Heart left ventricle (tissue), 13 donors: ENCODE measurements at regions not wholly inside any gene's neighbourhood (a gene's known extent, or its start where the extent isn't known, plus 50 kb on each side); places are given as distances from the start of the nearest gene placed in this dataset.

Experiments used
- CTCF ChIP-seq, 12 donors: fragments of 200-600 bp; sonication (generic) in 4 of 12; IDR thresholded peaks; one replicate each; pipeline versions ENCODE4 v1.5.0 to v1.8.0; 2018 to 2022; ENCODE audit warnings: antibody characterized with exemption in 12 of 12, mild to moderate bottlenecking in 5 of 12
- POLR2A ChIP-seq, 2 donors: fragments of 450-650 bp; IDR thresholded peaks; one replicate each; pipeline ENCODE4 v1.6.1; 2017; ENCODE audit warnings: antibody characterized with exemption in 2 of 2, mild to moderate bottlenecking in 2 of 2, moderate library complexity in 2 of 2
- donor health status: ischemic (EF 13 %, LVEDD 7.1; RV severe dilation, severe dysfunction).
- donor health status: DM: no; HTN: yes; CAD: no.
- donor health status: DM: no; HTN: no; CAD: no.
- donor health status: ischemic (EF 25% LVEDD 6.9; RV normal size, moderate dysfunction).
- donor health status: ischemic (EF 25% LVEDD 5.7; RV mildly dilated, moderate dysfunction).
- donor health status: ischemic (EF 35%, LVEDD 5.7; RV mildly dilated, moderate dysfunction).
- donor health status: nonischemic (EF 11% LVEDD 7.7; RV severe dilation, severe dysfunction).
- donor health status: DM: yes; HTN: yes; CAD: no.
- donor health status: PGD.
- donor health status: ischemic (EF 29% LVEDD 5.4; RV normal size, mild dysfunction).
- donor health status: nonischemic (EF 23%, LVEDD 6.1; RV moderate dilation, normal function).

GRCh38 chr2:39524061-39524460 is 87.0 kb upstream of the MAP4K3 start:
- no peak for TF ChIP-seq CTCF (IDR thresholded peaks at IDR 0.05)
- TF ChIP-seq POLR2A (IDR thresholded peaks at IDR 0.05): no peak
